Keratinocyte (primary cell): ENCODE measurements at regions not wholly inside any gene's neighbourhood (a gene's known extent, or its start where the extent isn't known, plus 50 kb on each side); places are given as distances from the start of the nearest gene placed in this dataset.

Experiments
- DNase-seq: peaks from one replicate; pipeline ENCODE4 v3.0.0-alpha.2; 2011; ENCODE audit warnings: low read depth, missing footprints, low spot score
- FAIRE-seq: peaks from 2 replicates; lab custom pipeline; 2011; peaks lifted over from hg19 to GRCh38; lab: Jason Lieb, UNC
- H2AFZ ChIP-seq: 2 replicates; pipeline ENCODE4 v1.6.0; 2012; ENCODE audit warnings: low read length, control low read depth, inconsistent platforms; ENCODE audit not compliant: control insufficient read depth
- H3K27ac ChIP-seq: 2 replicates; pipeline ENCODE4 v1.5.1; 2011; ENCODE audit warnings: low read length; ENCODE audit not compliant: control insufficient read depth, insufficient read depth
- H3K27me3 ChIP-seq: 3 replicates; pipeline ENCODE4 v1.6.0; 2011; ENCODE audit warnings: low read length; ENCODE audit not compliant: control insufficient read depth, insufficient read depth; ENCODE audit errors: extremely low read depth
- H3K36me3 ChIP-seq, 2 experiments: 2 replicates in 1 of 2; 3 replicates in 1 of 2; pipeline ENCODE4 v1.5.1; 2011; ENCODE audit warnings: low read length in 2 of 2, mild to moderate bottlenecking in 1 of 2; ENCODE audit not compliant: control insufficient read depth in 2 of 2, insufficient read depth in 2 of 2; ENCODE audit errors: extremely low read depth in 1 of 2
- H3K4me1 ChIP-seq: 3 replicates; pipeline ENCODE4 v1.5.1; 2011; ENCODE audit warnings: low read length; ENCODE audit not compliant: control insufficient read depth, insufficient read depth; ENCODE audit errors: extremely low read depth
- H3K4me2 ChIP-seq: 3 replicates; pipeline ENCODE4 v1.6.0; 2011; ENCODE audit warnings: low read depth, low read length; ENCODE audit not compliant: control insufficient read depth, insufficient read depth; ENCODE audit errors: extremely low read depth
- H3K4me3 ChIP-seq, 3 experiments: fragments of 200-600 bp in 1 of 3; sonication (generic) in 1 of 3; 2 replicates in 2 of 3; 3 replicates in 1 of 3; pipeline ENCODE4 v1.5.1; 2011 to 2016; ENCODE audit warnings: low read length in 3 of 3, mild to moderate bottlenecking in 3 of 3, control low read depth in 2 of 3, inconsistent platforms in 1 of 3, low read depth in 1 of 3, mixed read lengths in 1 of 3, mixed run types in 1 of 3, moderate library complexity in 1 of 3; ENCODE audit not compliant: control insufficient read depth in 2 of 3, insufficient read depth in 2 of 3; ENCODE audit errors: extremely low read depth in 1 of 3
- H3K79me2 ChIP-seq: 2 replicates; pipeline ENCODE4 v1.6.0; 2012; ENCODE audit warnings: low read length; ENCODE audit not compliant: control insufficient read depth, insufficient read depth
- H3K9ac ChIP-seq: 3 replicates; pipeline ENCODE4 v1.6.0; 2011; ENCODE audit warnings: low read length; ENCODE audit not compliant: control insufficient read depth, insufficient read depth; ENCODE audit errors: extremely low read depth
- H3K9me1 ChIP-seq: 3 replicates; pipeline ENCODE4 v1.6.0; 2011; ENCODE audit warnings: low read length; ENCODE audit not compliant: control insufficient read depth, insufficient read depth; ENCODE audit errors: extremely low read depth
- H3K9me3 ChIP-seq: 2 replicates; pipeline ENCODE4 v1.5.1; 2012; ENCODE audit warnings: low read depth, low read length; ENCODE audit not compliant: control insufficient read depth
- H4K20me1 ChIP-seq: 3 replicates; pipeline ENCODE4 v1.6.0; 2011; ENCODE audit warnings: low read length; ENCODE audit not compliant: control insufficient read depth, insufficient read depth; ENCODE audit errors: extremely low read depth
- CTCF ChIP-seq, 3 experiments: IDR thresholded peaks in 1 of 3; conservative IDR thresholded peaks in 1 of 3; optimal IDR thresholded peaks in 1 of 3; 2 replicates in 2 of 3; 3 replicates in 1 of 3; pipeline versions ENCODE3 to v1.5.1; 2011; ENCODE audit warnings: low read length in 3 of 3, mild to moderate bottlenecking in 3 of 3, moderate library complexity in 2 of 3, control low read depth in 1 of 3, inconsistent platforms in 1 of 3; ENCODE audit not compliant: insufficient read depth in 2 of 3; ENCODE audit errors: extremely low read depth in 1 of 3
- EZH2 ChIP-seq: IDR thresholded peaks from one replicate; pipeline ENCODE4 v1.6.1; 2012; ENCODE audit warnings: inconsistent platforms, mild to moderate bottlenecking, low read length, moderate library complexity
- dilution Hi-C: fragments of 300-500 bp; cut with MboI; formaldehyde crosslinking; loops from one replicate; pipeline ENCODE4 v1.7.0; 2020; ENCODE audit warnings: low sequenced_read_pairs; ENCODE audit not compliant: extremely low pct_ligation_motif_present

- TF ChIP-seq EZH2 (no peak), CTCF (optimal IDR thresholded peaks at IDR 0.05 in 1 of 3, IDR thresholded peaks at IDR 0.05 in 1 of 3, conservative IDR thresholded peaks at IDR 0.05 in 1 of 3; ENCODE audit: extremely low read depth in 1 of 3, insufficient read depth in 2 of 3, low read length in 3 of 3) (no peak)
- Histone ChIP-seq H3K27me3 (no peaks in the 10 kb centered on the region), H3K36me3 (no peaks in the 10 kb centered on the region), H2AFZ (no peak overlapping the region), H3K79me2 (no peaks in the 10 kb centered on the region), H3K4me2 (no peak overlapping the region), H3K9me3 (no peaks in the 10 kb centered on the region), H3K27ac (no peak overlapping the region), H3K9ac (no peak overlapping the region), H3K9me1 (no peaks in the 10 kb centered on the region), H3K4me3 (no peak overlapping the region), H4K20me1 (no peaks in the 10 kb centered on the region), H3K4me1 (no peaks in the 10 kb centered on the region)
- dilution Hi-C loops = no loop called here
- no peak for DNase-seq
- no peak for FAIRE-seq
These were observed 114.7 kb downstream of the BEGAIN start for GRCh38 chr14:100472491-100472890.

GRCh38 chr14:100473249-100473648, 114.0 kb downstream of the BEGAIN start:
- Histone ChIP-seq H4K20me1 (no peaks in the 10 kb centered on the region), H3K4me3 (no peak overlapping the region), H2AFZ (no peak overlapping the region), H3K9ac (no peak overlapping the region), H3K9me1 (no peaks in the 10 kb centered on the region), H3K79me2 (no peaks in the 10 kb centered on the region), H3K4me1 (no peaks in the 10 kb centered on the region), H3K27ac (no peak overlapping the region), H3K27me3 (no peaks in the 10 kb centered on the region), H3K36me3 (no peaks in the 10 kb centered on the region), H3K9me3 (no peaks in the 10 kb centered on the region), H3K4me2 (no peak overlapping the region)
- no peak for FAIRE-seq
- dilution Hi-C loops = no loop called here
- no peak for DNase-seq
- TF ChIP-seq CTCF (optimal IDR thresholded peaks at IDR 0.05 in 1 of 3, IDR thresholded peaks at IDR 0.05 in 1 of 3, conservative IDR thresholded peaks at IDR 0.05 in 1 of 3; ENCODE audit: extremely low read depth in 1 of 3, insufficient read depth in 2 of 3, low read length in 3 of 3) = no peak
- TF ChIP-seq EZH2 = no peak
